GM18861 (cell line): ENCODE measurements at regions not wholly inside any gene's neighbourhood (a gene's known extent, or its start where the extent isn't known, plus 50 kb on each side); places are given as distances from the start of the nearest gene placed in this dataset.
"Not testable (repeated sequence)": the region's sequence is repeated elsewhere in the genome, so short reads cannot be mapped to it uniquely, and the experiment has no call there.

Experiments used
- ATAC-seq: cut with Tn5 transposase; IDR thresholded peaks from one replicate; pipeline ENCODE4 v1.9.1; 2021; ENCODE audit not compliant: unreplicated experiment

DNA sequence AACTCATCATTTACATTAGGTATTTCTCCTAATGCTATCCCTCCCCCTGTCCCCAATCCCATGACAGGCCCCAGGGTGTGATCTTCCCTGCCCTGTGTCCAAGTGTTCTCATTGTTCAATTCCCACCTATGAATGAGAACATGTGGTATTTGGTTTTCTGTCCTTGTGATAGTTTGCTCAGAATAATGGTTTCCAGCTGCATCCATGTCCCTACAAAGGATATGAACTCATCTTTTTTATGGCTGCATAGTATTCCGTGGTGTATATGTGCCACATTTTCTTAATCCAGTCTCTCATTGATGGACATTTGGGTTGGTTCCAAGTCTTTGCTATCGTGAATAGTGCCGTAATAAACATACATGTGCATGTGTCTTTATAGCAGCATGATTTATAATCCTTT, 113.0 kb upstream of the CHD6 start:
- not testable (repeated sequence) for ATAC-seq

GRCh38 chr20:41727681-41728080, 109.5 kb upstream of the CHD6 start:
- ATAC-seq = not testable (repeated sequence)

DNA sequence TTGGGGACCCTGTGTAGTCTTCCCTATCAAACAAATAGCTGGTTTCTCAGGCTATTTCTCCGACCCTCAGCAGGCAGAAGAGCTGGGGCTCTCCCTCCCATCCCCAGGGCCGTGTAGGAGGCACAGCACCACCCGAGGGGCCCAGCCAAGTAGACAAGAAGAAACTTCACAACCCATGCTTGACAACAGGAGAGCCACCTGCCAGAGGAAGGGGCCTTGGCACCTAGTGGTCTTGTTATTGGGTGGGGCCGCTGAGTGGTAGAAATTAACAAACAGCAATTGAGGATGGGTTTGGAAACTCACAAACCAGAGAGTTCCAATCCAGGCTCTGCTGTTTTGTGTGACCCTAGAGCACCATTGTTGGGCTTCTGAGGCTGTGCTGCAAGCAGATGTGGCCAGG, 108.5 kb upstream of the CHD6 start:
- no peak for ATAC-seq

DNA sequence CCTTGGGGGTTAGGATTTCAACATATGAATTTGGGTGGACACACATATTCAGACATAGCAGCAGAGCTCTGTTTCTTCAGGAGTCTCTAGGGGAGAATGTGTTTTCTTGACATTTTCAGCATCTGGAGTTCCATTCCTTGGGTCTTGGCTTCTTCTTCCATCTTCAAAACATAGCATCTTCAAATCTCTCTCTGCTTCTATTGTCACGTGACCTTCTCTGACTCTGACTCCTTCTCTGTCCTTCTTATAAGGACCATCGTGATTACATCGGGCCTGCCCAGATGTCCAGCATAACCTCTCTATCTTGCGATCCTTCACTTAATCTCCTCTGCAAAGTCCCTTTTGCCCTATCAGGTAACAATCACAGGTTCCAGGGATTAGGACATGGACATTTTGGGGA, 101.0 kb upstream of the CHD6 start:
- no peak for ATAC-seq

- no peak for ATAC-seq
These were observed 99.3 kb upstream of the CHD6 start for GRCh38 chr20:41717483-41717882.

GRCh38 chr20:41716911-41717310, 98.7 kb upstream of the CHD6 start:
- ATAC-seq = no peak

DNA sequence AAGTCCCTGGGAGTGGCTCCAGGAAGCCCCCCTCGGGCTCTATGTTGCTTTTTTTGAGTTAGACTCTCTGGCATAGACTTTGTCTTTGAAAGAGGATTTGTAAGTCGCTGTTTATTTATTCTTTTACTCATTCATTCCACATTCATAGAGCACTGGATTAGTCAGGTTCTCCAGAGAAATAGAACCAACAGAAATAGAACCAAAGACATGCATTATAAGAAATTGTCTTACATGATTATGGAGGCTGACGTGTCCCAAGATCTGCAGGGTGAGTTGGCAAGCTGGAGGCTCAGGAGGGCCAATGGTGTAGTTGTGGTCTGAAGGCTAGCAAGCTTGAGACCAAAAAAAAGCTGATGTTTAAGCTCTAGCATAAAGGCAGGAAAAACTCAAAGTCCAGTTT, 98.3 kb upstream of the CHD6 start:
- no peak for ATAC-seq

DNA sequence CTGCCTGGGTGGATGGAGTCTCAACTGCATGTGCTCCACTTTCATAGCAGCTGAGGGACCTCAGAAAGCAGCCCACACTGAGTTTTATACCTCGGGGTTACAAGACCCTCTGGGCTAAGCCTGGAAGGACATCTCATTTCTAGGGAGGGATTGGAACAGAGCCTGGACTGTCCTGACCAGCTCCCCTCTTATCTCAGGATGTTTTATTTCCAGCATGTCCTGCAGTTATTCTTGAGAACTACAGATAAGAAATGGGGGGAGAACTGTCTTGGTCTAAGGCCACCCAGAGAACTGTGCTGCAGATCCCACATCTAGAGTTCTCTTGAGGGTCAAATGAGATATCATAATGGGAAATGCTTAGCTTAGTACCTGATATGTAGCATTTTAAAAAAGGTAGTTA, 97.3 kb upstream of the CHD6 start:
- no peak for ATAC-seq

GRCh38 chr20:41714030-41714429, 95.9 kb upstream of the CHD6 start:
- ATAC-seq = no peak

GRCh38 chr20:41704896-41705295, 86.7 kb upstream of the CHD6 start:
- no peak for ATAC-seq

DNA sequence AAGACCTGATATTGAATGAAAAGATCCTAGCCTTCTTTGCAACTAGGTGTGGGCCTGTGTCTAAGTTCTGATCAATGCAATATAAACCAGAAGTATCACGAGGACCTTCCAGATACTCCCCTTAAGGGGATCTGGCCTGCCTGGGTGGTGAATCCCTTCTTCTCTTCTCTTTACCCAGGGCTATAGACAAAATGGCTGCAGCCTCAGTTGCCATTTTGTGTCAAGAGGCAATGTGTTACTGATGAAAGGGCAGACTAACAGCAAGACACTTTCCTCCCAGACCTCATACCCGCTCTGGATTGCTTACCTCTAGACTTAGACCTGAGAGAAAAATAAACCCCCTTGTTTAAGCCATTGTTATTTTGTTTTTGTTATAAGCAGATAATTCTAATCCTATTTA, 84.5 kb upstream of the CHD6 start:
- ATAC-seq = no peak

- ATAC-seq = no peak
These were observed 83.6 kb upstream of the CHD6 start for GRCh38 chr20:41701588-41702348.

DNA sequence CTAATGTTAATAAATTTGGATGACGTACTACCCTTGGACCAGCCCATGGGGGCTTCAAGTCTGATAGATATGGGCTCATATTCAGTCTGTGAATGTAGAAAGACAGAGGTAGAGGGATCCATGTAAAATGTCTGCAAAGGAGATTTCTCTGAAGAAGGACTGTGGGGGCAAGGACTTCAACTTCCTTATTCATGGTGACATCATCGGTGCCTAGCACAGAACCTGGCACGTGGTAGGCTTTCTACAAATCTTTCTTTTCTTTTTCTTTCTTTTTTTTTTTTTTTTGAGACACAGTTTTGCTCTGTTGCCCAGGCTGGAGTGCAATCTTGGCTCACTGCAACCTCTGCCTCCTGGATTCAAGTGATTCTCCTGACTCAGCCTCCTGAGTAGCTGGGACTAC, 81.5 kb upstream of the CHD6 start:
- not testable (repeated sequence) for ATAC-seq

DNA sequence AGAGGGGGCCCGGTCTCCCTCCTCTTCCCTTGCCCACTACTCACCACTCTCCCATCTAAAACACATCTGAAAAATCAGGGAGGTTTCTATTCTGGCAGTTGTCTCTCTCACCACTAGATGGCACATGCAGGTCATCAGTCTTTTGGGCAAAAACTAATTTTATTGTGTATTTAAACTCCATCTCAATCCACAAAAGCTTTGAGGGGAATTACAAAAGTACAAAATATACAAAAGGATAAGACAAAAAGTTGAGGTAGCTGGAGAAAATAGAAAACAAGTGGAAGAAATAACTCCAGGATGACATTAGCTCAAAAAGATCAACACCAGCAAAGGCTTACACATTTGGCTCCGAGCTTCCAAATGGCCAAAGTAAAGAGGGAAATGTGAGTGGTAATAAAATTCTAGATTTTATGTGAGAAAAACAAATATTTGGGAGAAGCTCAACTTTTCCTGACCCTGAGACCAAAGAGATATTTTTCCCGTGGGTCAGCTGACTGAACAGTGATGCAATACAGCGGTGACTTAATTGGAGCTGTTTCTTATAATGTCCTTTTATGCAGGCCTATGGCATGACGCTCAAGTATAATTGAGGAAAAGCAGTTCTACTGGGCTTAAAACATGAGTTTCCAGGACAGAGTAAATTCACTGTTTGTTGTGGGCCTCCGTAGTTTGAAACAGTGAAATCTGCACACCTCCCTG, 79.8 kb upstream of the CHD6 start:
- no peak for ATAC-seq

DNA sequence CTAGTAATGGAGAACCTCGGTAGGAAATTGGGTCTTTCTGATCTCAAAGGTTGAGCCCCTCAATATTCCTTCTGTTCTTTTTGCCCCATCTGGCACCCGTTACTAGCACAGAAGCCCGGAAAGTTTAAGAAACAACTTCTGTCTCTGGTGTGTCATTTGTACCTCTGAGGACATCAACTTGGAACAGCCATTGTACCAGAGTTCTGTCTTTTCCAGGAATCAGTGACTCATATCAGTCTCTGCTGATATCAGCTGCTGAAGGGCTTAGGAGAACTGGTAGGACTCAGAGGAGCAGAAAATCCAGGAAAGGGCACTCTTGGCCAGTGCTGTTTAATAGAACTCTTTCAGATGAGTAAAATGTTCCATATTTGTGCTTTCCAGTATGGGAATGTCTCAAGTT, 78.3 kb upstream of the CHD6 start:
- ATAC-seq = no peak

DNA sequence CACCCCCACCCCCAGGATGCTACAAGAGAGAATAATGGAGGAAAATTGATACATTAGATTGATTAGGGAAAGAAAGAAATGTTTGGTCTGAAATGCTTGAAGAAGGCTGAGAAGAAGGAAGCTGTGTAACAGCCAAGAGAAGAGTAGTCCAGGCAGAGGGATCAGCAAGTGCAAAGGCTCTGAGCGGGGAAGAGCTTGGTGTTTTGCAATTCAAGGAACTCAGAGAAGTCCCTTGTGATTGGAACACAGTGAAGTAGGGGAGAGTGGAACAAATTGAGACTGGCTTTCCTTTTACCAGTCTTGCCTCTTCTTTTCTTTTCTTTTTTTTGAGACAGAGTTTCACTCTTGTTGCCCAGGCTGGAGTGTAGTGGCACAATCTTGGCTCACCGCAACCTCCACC, 76.6 kb upstream of the CHD6 start:
- ATAC-seq = no peak

- peak; percentile 90 for ATAC-seq
These were observed 75.2 kb upstream of the CHD6 start for GRCh38 chr20:41693136-41693979.

DNA sequence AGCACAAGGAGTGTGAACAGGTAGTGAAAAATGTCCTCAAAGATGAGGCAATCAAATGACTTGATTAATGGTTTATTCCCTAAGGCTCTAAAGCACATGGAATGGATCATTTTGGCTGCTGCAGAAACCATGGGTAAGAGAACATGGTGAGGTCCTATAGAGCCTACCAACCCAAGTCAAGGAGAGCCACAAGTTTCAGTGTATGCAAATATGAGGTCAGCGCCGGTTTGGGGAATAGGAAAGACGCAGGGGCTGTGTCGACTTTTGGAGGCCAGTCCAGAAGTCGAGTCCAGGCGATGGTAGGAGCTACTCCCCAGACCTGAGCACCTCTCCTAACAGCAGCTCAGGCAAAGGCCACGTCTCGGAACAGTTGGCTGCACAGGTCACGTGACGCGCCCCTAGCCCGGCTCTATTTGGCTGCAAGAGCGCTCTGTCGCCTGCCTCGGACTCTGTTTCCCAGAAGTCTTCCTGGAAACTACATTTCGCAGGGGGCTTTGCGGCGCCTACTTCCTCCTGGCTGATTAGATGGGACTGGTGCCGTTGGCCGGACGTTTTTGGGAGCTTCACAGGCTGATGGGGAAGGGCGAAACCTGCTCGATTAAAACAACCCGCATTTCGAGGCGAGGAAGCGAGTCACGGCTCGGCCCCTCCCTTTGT, 74.4 kb upstream of the CHD6 start:
- ATAC-seq = peak; percentile 36

- no peak for ATAC-seq
These were observed 73.3 kb upstream of the CHD6 start for GRCh38 chr20:41691443-41691842.

GRCh38 chr20:41690702-41691101, 72.5 kb upstream of the CHD6 start:
- ATAC-seq = no peak

DNA sequence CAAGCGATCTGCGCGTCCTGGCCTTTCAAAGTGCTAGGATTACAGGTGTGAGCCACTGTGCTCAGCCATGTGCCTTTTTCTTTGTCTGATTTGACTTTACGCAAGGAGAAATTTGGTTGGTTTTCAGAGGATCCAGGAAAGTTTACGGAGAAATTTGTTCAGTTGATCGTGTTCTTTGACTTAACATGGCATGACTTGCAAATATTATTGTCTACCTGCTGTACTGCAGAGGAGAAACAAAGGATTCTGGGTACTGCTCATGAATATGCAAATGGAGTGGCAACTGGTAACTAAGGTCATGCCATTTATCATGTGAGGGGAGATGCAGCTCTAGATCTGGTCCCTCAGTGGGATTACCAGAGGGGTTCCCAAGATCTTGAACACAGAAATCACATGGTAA, 68.8 kb upstream of the CHD6 start:
- ATAC-seq = no peak
